ENCODE measurements at regions not wholly inside any gene's neighbourhood (a gene's known extent, or its start where the extent isn't known, plus 50 kb on each side); places are given as distances from the start of the nearest gene placed in this dataset.
"Not testable (repeated sequence)": the region's sequence is repeated elsewhere in the genome, so short reads cannot be mapped to it uniquely, and the experiment has no call there.

GRCh38 chr9:29564564-29564963 is 1991.3 kb upstream of the C9orf72 start:
- Histone ChIP-seq H3K36me3 (ENCODE audit: insufficient read depth, low read length) (no peaks in the 10 kb centered on the region), H3K9me3 (ENCODE audit: control insufficient read depth, insufficient read depth, low read length) (no peaks in the 10 kb centered on the region), H3K9ac (ENCODE audit: low read depth, low read length) (no peak overlapping the region), H3K4me1 (ENCODE audit: insufficient read depth, low read length) (no peaks in the 10 kb centered on the region)

GRCh38 chr9:29575219-29575618 is 2001.9 kb upstream of the C9orf72 start:
- H3K9me3 ChIP-seq (ENCODE audit: control insufficient read depth, insufficient read depth, low read length): no peaks in the 10 kb centered on the region
- H3K4me1 ChIP-seq (ENCODE audit: insufficient read depth, low read length): no peaks in the 10 kb centered on the region
- no peaks in the 10 kb centered on the region for H3K36me3 ChIP-seq (ENCODE audit: insufficient read depth, low read length)
- no peak overlapping the region for H3K9ac ChIP-seq (ENCODE audit: low read depth, low read length)

GRCh38 chr9:29588361-29588760 is 2015.1 kb upstream of the C9orf72 start:
- no peaks in the 10 kb centered on the region for H3K9me3 ChIP-seq (ENCODE audit: control insufficient read depth, insufficient read depth, low read length)
- no peaks in the 10 kb centered on the region for H3K36me3 ChIP-seq (ENCODE audit: insufficient read depth, low read length)
- no peaks in the 10 kb centered on the region for H3K4me1 ChIP-seq (ENCODE audit: insufficient read depth, low read length)
- H3K9ac ChIP-seq (ENCODE audit: low read depth, low read length): no peak overlapping the region

- no peaks in the 10 kb centered on the region for H3K9me3 ChIP-seq (ENCODE audit: control insufficient read depth, insufficient read depth, low read length)
- H3K4me1 ChIP-seq (ENCODE audit: insufficient read depth, low read length): no peaks in the 10 kb centered on the region
Measured at GRCh38 chr9:29609282-29609681, 2036.0 kb upstream of the C9orf72 start.

GRCh38 chr9:29613773-29614172 is 2040.5 kb upstream of the C9orf72 start:
- no peaks in the 10 kb centered on the region for H3K4me1 ChIP-seq (ENCODE audit: insufficient read depth, low read length)
- H3K36me3 ChIP-seq (ENCODE audit: insufficient read depth, low read length): no peaks in the 10 kb centered on the region
- no peak overlapping the region for H3K9ac ChIP-seq (ENCODE audit: low read depth, low read length)
- no peaks in the 10 kb centered on the region for H3K9me3 ChIP-seq (ENCODE audit: control insufficient read depth, insufficient read depth, low read length)

More at GRCh38 chr9:29609282-29609681, 2036.0 kb upstream of the C9orf72 start:
- Histone ChIP-seq H3K9ac (ENCODE audit: low read depth, low read length) (no peak overlapping the region), H3K36me3 (ENCODE audit: insufficient read depth, low read length) (no peaks in the 10 kb centered on the region)

GRCh38 chr9:29616844-29617243 is 2043.6 kb upstream of the C9orf72 start:
- Histone ChIP-seq H3K9ac (ENCODE audit: low read depth, low read length) (no peak overlapping the region), H3K9me3 (ENCODE audit: control insufficient read depth, insufficient read depth, low read length) (no peaks in the 10 kb centered on the region), H3K4me1 (ENCODE audit: insufficient read depth, low read length) (no peaks in the 10 kb centered on the region), H3K36me3 (ENCODE audit: insufficient read depth, low read length) (no peaks in the 10 kb centered on the region)

GRCh38 chr9:29625292-29625731 is 2052.0 kb upstream of the C9orf72 start:
- Histone ChIP-seq H3K36me3 (ENCODE audit: insufficient read depth, low read length) (no peaks in the 10 kb centered on the region), H3K9me3 (ENCODE audit: control insufficient read depth, insufficient read depth, low read length) (no peaks in the 10 kb centered on the region), H3K4me1 (ENCODE audit: insufficient read depth, low read length) (0 out of 2 replicates have a peak, but pooled peaks cover 6% of the 10 kb centered on the region), H3K9ac (ENCODE audit: low read depth, low read length) (no peak overlapping the region)

- no peaks in the 10 kb centered on the region for H3K9me3 ChIP-seq (ENCODE audit: control insufficient read depth, insufficient read depth, low read length)
- no peaks in the 10 kb centered on the region for H3K36me3 ChIP-seq (ENCODE audit: insufficient read depth, low read length)
Measured at GRCh38 chr9:29625931-29626330, 2052.7 kb upstream of the C9orf72 start.

GRCh38 chr9:29628856-29629255 is 2055.6 kb upstream of the C9orf72 start:
- not testable (repeated sequence) for H3K9ac ChIP-seq (ENCODE audit: low read depth, low read length); H3K36me3 ChIP-seq (ENCODE audit: insufficient read depth, low read length); H3K9me3 ChIP-seq (ENCODE audit: control insufficient read depth, insufficient read depth, low read length); H3K4me1 ChIP-seq (ENCODE audit: insufficient read depth, low read length)

More at GRCh38 chr9:29625931-29626330, 2052.7 kb upstream of the C9orf72 start:
- H3K9ac ChIP-seq (ENCODE audit: low read depth, low read length): no peak overlapping the region
- 0 out of 2 replicates have a peak, but pooled peaks cover 6% of the 10 kb centered on the region for H3K4me1 ChIP-seq (ENCODE audit: insufficient read depth, low read length)

- no peaks in the 10 kb centered on the region for H3K9me3 ChIP-seq (ENCODE audit: control insufficient read depth, insufficient read depth, low read length)
- no peaks in the 10 kb centered on the region for H3K4me1 ChIP-seq (ENCODE audit: insufficient read depth, low read length)
- no peaks in the 10 kb centered on the region for H3K36me3 ChIP-seq (ENCODE audit: insufficient read depth, low read length)
- no peak overlapping the region for H3K9ac ChIP-seq (ENCODE audit: low read depth, low read length)
Measured at GRCh38 chr9:29637471-29638237, 2064.4 kb upstream of the C9orf72 start.

- no peak overlapping the region for H3K9ac ChIP-seq (ENCODE audit: low read depth, low read length)
- no peaks in the 10 kb centered on the region for H3K36me3 ChIP-seq (ENCODE audit: insufficient read depth, low read length)
- H3K4me1 ChIP-seq (ENCODE audit: insufficient read depth, low read length): no peaks in the 10 kb centered on the region
- H3K9me3 ChIP-seq (ENCODE audit: control insufficient read depth, insufficient read depth, low read length): no peaks in the 10 kb centered on the region
Measured at GRCh38 chr9:29640507-29640906, 2067.2 kb upstream of the C9orf72 start.

- Histone ChIP-seq H3K9me3 (ENCODE audit: control insufficient read depth, insufficient read depth, low read length) (no peaks in the 10 kb centered on the region), H3K36me3 (ENCODE audit: insufficient read depth, low read length) (no peaks in the 10 kb centered on the region), H3K9ac (ENCODE audit: low read depth, low read length) (no peak overlapping the region), H3K4me1 (ENCODE audit: insufficient read depth, low read length) (no peaks in the 10 kb centered on the region)
Measured at GRCh38 chr9:29644514-29644913, 2071.2 kb upstream of the C9orf72 start.

GRCh38 chr9:29647451-29647850 is 2074.2 kb upstream of the C9orf72 start:
- H3K4me1 ChIP-seq (ENCODE audit: insufficient read depth, low read length): no peaks in the 10 kb centered on the region
- H3K36me3 ChIP-seq (ENCODE audit: insufficient read depth, low read length): no peaks in the 10 kb centered on the region
- H3K9me3 ChIP-seq (ENCODE audit: control insufficient read depth, insufficient read depth, low read length): no peaks in the 10 kb centered on the region
- H3K9ac ChIP-seq (ENCODE audit: low read depth, low read length): no peak overlapping the region

GRCh38 chr9:29648132-29648531 is 2074.9 kb upstream of the C9orf72 start:
- H3K9ac ChIP-seq (ENCODE audit: low read depth, low read length): no peak overlapping the region
- no peaks in the 10 kb centered on the region for H3K36me3 ChIP-seq (ENCODE audit: insufficient read depth, low read length)
- no peaks in the 10 kb centered on the region for H3K4me1 ChIP-seq (ENCODE audit: insufficient read depth, low read length)
- H3K9me3 ChIP-seq (ENCODE audit: control insufficient read depth, insufficient read depth, low read length): no peaks in the 10 kb centered on the region

- Histone ChIP-seq H3K9ac (ENCODE audit: low read depth, low read length) (no peak overlapping the region), H3K9me3 (ENCODE audit: control insufficient read depth, insufficient read depth, low read length) (no peaks in the 10 kb centered on the region), H3K4me1 (ENCODE audit: insufficient read depth, low read length) (no peaks in the 10 kb centered on the region), H3K36me3 (ENCODE audit: insufficient read depth, low read length) (no peaks in the 10 kb centered on the region)
Measured at GRCh38 chr9:29648601-29649000, 2075.3 kb upstream of the C9orf72 start.
